Epithelial cell of esophagus (primary cell): ENCODE measurements at regions not wholly inside any gene's neighbourhood (a gene's known extent, or its start where the extent isn't known, plus 50 kb on each side); places are given as distances from the start of the nearest gene placed in this dataset.
A peak's percentile ranks its signal among the peaks of the same experiment; 100 is the strongest.

Experiments
- DNase-seq: peaks from one replicate; pipeline ENCODE4 v3.0.0; 2010; ENCODE audit warnings: low read depth
- H3K4me3 ChIP-seq: 2 replicates; pipeline ENCODE4 v1.5.1; 2011; ENCODE audit warnings: mild to moderate bottlenecking, low read length, control low read depth
- CTCF ChIP-seq: IDR thresholded peaks from 2 replicates; pipeline ENCODE4 v1.5.1; 2011; ENCODE audit warnings: low read depth, mild to moderate bottlenecking, low read length, control low read depth, inconsistent platforms; ENCODE audit not compliant: insufficient read depth; ENCODE audit errors: missing control alignments

GRCh38 chr9:26744191-26744965 lies 148.2 kb downstream of the CAAP1 start:
- peak; percentile 54 for TF ChIP-seq CTCF
- peak; percentile 49 for DNase-seq
- no peak overlapping the region for H3K4me3 ChIP-seq

GRCh38 chr9:26742828-26743476 lies 149.7 kb downstream of the CAAP1 start:
- DNase-seq, result no peak
- TF ChIP-seq CTCF, result no peak
- no peak overlapping the region for H3K4me3 ChIP-seq

GRCh38 chr9:26735160-26735559 lies 157.4 kb downstream of the CAAP1 start:
- DNase-seq, result no peak
- H3K4me3 ChIP-seq, result no peak overlapping the region
- TF ChIP-seq CTCF, result no peak

GRCh38 chr9:26729187-26729586 lies 163.4 kb downstream of the CAAP1 start:
- no peak for DNase-seq
- TF ChIP-seq CTCF, result no peak
- H3K4me3 ChIP-seq, result no peak overlapping the region

GRCh38 chr9:26727471-26727870 lies 165.1 kb downstream of the CAAP1 start:
- no peak for TF ChIP-seq CTCF
- no peak for DNase-seq
- H3K4me3 ChIP-seq, result no peak overlapping the region

- DNase-seq, result peak; percentile 61
- no peak for TF ChIP-seq CTCF
- H3K4me3 ChIP-seq, result no peak overlapping the region
These were observed 167.0 kb downstream of the CAAP1 start for GRCh38 chr9:26725573-26725972.
